ENCODE measurements at regions not wholly inside any gene's neighbourhood (a gene's known extent, or its start where the extent isn't known, plus 50 kb on each side); places are given as distances from the start of the nearest gene placed in this dataset.

- TF ChIP-seq CTCF (IDR thresholded peaks at IDR 0.05 in 8 of 11, conservative IDR thresholded peaks at IDR 0.05 in 3 of 11) (no peak), POLR2A (IDR thresholded peaks at IDR 0.05) (no peak)
Measured at GRCh38 chr5:164967354-164967753, 1461.9 kb downstream of the MAT2B start.
